Kidney capillary endothelial cell (primary cell): ENCODE measurements at regions not wholly inside any gene's neighbourhood (a gene's known extent, or its start where the extent isn't known, plus 50 kb on each side); places are given as distances from the start of the nearest gene placed in this dataset.
"Not testable (repeated sequence)": the region's sequence is repeated elsewhere in the genome, so short reads cannot be mapped to it uniquely, and the experiment has no call there.

Source experiments
- DNase-seq: peaks from one replicate; pipeline ENCODE4 v3.0.0-alpha.2; 2018; ENCODE audit warnings: low spot score

DNA sequence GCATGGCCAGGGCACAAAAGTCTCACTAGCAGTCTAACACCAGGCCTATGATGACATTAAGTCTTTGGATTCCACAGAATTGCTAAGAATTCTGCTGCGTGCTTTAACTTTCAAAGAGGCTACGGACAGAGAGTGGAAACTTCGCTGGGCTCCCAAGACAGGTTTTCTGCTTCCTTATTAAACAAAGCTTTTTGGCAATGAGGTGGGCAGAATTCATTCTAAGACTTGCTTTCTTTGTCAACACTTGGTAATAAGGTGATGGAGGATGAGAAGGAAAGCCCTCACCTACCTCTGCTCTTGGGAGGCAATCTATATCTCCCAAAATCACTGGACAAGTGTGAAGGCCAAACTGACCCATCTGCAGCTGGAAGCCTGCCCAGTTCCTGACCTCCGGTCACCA, 231.9 kb downstream of the ATPSCKMT start:
- no peak for DNase-seq

DNA sequence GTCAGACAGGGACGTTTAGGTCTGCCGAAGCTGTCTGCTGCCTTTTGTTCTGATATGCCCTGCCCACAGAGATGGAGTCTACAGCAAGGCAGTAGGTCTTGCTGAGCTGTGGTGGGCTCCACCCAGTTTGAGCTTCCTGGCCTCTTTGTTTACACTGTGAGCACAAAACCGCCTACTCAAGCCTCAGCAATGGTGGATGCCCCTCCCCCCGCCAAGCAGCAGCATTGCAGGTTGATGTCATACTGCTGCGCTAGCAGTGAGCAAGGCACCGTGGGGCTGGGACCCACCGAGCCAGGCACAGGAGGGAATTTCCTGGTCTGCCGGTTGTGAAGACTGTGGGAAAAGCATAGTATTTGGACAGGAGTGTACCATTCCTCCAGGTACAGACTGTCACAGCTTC, 233.1 kb downstream of the ATPSCKMT start:
- DNase-seq: not testable (repeated sequence)

DNA sequence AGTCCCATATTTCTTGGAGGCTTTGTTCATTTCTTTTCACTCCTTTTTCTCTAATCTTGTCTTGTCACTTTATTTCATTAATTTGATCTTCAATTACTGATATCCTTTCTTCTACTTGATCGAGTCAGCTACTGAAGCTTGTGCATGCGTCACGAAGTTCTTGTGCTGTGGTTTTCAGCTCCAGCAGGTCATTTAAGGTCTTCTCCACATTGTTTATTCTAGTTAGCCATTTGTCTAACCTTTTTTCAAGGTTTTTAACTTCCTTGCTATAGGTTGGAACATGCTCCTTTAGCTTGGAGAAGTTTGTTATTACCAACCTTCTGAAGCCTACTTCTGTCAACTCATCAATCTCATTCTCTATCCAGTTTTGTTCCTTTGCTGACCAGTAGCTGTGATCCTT, 234.0 kb downstream of the ATPSCKMT start:
- not testable (repeated sequence) for DNase-seq

- DNase-seq: no peak
These were observed 239.9 kb downstream of the ATPSCKMT start for GRCh38 chr5:10009802-10010201.

DNA sequence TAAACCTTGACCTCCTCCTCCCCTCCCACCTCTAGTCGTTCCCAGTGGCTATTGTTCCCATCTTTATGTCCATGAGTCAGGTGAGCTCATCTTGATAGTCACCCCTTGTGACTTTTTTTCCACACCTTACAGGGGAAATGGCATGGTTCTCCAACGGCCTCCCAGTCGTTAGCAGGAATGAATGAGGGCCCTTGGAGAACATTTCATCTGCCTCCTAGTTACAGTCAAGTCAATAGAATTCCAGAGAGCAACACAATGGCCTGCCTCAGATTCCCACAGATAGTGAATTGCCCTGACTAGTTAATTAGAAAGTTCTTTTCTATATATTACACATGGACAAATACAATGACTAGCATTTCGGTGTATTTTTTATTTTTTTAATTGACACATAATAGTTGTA, 262.6 kb downstream of the ATPSCKMT start:
- DNase-seq: no peak

DNA sequence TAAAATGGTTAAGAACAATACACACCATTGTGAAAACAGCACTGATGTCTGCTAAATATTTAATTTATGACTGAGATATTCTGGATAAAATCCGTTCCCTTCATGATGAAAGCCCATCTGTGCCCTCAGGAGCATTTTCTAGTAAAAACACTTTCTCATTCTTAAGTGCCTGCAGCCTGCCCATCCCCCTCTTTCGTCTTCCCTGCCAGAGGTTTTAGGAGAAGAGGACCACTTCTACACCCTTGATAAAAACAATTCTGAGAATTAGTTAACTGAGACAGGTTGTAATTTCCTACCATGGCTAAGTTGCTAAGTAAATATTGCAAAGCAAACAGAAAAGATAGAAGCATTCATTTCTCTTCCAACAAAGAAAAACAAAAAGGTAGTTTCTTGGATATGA, 272.6 kb downstream of the ATPSCKMT start:
- no peak for DNase-seq

DNA sequence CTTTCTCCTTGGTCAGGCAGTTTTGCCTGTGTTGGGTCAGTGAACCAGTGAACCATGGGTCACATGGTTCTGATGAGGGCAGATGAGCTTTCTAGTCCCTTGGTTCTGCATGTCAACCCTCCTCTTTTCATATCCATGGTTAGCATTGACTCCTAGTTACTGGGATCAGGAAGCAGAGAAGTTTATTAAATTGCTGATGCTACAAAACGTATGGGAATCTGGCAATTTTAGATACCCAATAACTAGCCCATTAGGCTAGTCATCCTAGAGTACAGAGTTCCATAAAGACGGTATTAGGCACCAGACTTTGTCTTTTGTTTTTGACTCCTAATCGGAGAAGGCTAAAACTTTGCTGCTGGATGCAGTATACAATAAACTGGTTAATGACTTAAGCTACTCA, 273.1 kb downstream of the ATPSCKMT start:
- no peak for DNase-seq

- no peak for DNase-seq
These were observed 277.6 kb downstream of the ATPSCKMT start for GRCh38 chr5:9972059-9972458.

DNA sequence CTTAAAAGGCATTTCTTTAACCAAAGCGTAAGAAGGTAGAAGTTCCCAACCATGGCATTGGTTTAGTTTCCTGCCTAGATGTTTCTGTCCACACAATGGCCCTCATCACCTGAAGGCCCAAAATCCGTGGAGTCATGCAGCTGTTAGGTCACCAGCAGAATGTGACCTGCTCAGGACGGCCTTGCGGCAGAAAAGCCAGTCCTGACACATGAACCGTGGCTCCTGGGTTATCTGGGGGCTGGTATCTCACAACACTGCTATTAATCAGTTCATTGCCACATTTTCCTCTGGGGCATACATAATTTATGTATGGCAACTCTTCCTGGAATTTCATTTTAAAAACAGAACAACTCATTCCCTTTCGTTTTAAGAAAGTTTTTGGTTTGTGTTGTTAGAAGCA, 278.4 kb downstream of the ATPSCKMT start:
- no peak for DNase-seq

DNA sequence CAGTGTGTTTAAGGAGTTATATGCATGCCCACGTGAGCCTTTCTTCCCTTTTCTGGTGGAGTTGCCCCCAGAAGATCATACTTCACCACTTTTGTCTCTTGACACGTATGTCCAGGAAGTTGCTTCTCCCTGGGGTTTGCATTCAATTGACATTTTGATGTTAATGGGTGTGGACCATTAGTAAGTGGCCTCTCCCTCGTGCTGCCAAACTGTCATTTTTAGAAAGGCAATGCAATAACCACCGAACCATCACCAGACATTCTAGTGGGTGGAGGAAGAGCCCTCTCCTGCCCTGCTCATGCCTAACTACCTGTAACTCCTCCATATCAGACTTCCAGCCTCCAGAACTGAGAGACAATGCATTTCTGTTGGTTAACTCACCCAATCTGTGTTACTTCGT, 290.8 kb downstream of the ATPSCKMT start:
- DNase-seq: no peak

GRCh38 chr5:9957214-9957613, 292.5 kb downstream of the ATPSCKMT start:
- DNase-seq: no peak

DNA sequence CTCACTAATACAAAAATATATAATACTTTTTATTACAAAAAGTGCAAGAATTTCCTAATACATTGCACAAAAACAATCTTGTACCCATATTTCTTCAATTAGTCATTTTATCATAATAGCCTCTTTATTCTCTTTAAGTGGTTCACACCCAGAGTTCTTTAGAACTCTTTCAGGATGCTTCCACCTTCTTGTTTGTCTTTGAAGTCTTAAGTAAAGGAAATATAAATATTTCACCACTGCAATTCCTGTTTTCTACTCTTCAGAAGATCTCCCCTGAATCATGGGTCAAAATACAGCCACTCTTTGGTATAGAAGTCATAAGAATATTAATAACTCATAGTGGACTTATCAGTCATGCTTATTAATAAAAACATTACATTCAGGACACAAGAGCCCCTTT, 293.0 kb downstream of the ATPSCKMT start:
- DNase-seq: no peak

DNA sequence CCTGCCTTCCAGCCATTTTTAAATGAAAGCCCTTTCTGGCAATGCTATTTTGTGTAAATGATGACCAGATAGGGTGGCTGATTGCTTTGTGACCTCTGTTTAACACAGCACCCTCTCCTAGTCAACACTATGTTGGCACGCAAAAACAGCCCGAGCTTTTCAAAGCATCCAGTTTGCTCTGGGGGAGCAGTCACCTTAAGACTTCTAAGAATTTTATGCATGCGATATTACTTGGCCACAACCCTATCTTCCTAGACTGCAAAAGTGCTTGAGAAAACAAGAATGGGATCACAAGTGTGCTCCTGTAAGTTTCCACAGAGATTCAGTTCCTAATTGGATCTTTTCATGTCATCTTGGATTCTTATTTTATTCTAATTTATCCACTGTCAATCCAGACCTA, 294.1 kb downstream of the ATPSCKMT start:
- DNase-seq: no peak

GRCh38 chr5:9954869-9955268, 294.8 kb downstream of the ATPSCKMT start:
- DNase-seq: no peak

DNA sequence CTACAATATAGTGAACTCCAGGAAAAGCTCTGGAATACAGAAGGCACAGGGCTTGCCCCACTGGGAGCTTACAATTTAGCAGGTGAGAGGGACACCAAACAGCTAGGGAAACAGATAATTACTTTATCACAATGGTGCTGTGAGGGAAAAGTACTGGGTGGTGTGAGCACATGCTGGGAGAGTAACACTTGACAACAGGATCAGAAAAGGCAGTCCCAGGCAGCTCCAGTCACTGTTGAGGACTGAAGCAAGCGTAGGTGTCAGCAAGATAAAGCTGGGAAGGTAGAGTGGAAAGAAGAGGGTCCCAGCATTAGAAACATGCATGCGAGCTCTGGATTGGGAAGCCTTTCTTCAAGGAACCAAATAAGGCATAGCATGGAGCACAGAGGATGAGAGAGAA, 296.0 kb downstream of the ATPSCKMT start:
- DNase-seq: no peak

DNA sequence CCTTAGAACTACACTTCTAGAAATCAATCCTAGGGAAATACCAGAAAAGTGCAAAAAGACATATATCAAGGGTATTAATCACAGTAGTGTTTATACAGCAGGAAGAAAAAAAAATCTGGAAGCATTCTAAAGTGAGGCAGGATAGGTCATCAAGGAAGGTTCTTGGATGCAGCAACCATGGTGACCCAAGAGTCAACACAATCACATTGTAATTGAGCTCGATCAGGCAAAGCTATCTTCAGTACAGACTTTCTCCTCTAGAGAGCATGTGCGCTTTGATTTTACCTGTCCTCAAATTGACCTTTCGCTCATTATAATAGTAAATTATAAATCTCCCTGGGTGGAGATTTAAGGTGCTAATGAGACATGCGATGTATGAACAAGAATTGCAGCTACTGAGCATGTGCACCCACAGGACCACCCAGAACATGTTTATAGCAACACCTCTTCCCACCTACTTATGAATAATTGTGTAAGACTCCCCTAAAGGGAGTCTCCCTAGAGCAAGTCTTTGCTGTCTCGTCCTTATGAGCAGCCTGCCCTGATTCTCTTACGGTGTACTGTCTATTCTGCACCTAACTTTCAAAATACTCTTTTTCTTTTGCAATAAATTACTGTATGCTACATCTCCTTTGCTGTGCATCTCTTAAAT, 297.7 kb downstream of the ATPSCKMT start:
- DNase-seq: no peak

- DNase-seq: no peak
These were observed 301.7 kb downstream of the ATPSCKMT start for GRCh38 chr5:9947944-9948343.

GRCh38 chr5:9947225-9947714, 302.4 kb downstream of the ATPSCKMT start:
- peak; percentile 20 for DNase-seq

- no peak for DNase-seq
These were observed 302.6 kb upstream of the TAS2R1 start for GRCh38 chr5:9932770-9933169.

- no peak for DNase-seq
These were observed 300.0 kb upstream of the TAS2R1 start for GRCh38 chr5:9930156-9930555.

GRCh38 chr5:9928326-9928725, 298.2 kb upstream of the TAS2R1 start:
- DNase-seq: no peak

DNA sequence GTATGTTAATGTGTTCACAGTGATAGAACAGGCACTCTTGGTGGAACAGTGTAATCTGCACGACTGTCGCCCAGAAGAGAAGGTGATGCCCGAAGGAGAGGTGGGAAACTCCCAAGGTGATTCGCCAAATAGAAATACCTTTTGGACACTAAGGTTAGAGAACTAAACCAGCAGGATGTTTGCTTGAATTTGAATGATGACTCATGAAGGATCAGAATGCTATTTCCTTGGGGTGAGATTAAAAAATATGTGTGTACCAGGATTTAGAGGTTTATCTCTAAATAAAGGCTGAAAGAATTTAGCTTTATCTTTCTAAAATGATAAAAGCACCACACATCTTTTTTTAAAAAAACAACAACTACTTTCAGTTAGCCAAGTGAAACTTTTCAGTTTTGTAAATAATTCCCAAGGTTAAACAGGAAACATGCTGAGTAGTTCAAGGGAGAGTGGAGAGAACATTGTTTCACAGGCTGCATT, 297.4 kb upstream of the TAS2R1 start:
- DNase-seq: no peak

DNA sequence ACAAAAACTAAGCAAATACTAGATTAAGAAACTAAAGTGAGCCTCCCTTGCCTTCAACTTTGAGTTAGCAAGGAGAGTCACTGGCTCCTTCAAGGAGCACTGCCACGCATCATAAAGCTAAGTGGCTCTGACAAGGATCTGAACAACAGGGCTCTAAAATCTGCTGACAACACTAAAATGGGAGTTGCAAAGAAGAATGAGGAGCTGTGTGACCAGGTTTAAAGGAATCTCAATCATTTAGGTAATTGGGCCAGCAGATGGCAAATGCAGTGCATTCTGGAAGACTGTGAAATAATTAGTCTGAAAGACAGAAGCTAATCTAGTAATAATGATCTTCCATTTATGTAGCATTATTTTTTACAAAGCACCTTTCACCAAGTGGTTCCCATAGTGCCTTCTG, 297.0 kb upstream of the TAS2R1 start:
- no peak for DNase-seq

DNA sequence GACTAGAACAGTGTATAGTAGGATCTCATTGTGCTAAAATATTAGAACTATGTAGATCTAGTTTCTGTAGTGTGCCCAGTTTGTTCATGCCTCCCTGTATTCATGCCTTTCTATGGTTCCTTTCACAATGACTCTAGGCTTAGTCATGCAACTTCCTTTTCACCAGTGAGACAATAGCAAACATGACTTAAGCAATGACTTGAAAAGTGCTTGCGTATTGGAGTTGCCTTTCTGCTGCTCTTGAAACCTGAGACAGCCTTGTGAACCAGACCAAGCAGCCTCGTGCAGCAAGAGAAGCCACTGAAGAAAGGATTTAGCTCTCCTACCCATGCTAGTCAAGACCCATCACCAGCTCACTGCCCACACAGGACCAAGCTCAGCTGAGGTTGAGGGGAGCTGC, 294.5 kb upstream of the TAS2R1 start:
- DNase-seq: peak; percentile 52
